ENCODE measurements at regions not wholly inside any gene's neighbourhood (a gene's known extent, or its start where the extent isn't known, plus 50 kb on each side); places are given as distances from the start of the nearest gene placed in this dataset.

GRCh38 chr3:115403786-115404185 is 219.5 kb upstream of the GAP43 start:
- Histone ChIP-seq H3K27ac (ENCODE audit: insufficient read depth, low read length) (no peak overlapping the region), H2AK9ac (replicated peaks; ENCODE audit: low read depth, low read length, poor library complexity) (no peak overlapping the region), H3K56ac (ENCODE audit: extremely low read depth, insufficient read depth, low read length) (no peak overlapping the region), H2BK5ac (ENCODE audit: low read depth, low read length, poor library complexity, severe bottlenecking) (no peak overlapping the region), H3K14ac (replicated peaks; ENCODE audit: low read depth, low read length) (0 out of 2 replicates have a peak overlapping the region, but pooled peaks have one; percentile 14), H4K5ac (ENCODE audit: low read depth, low read length) (no peak overlapping the region), H4K20me1 (ENCODE audit: insufficient read depth, low read length) (no peaks in the 10 kb centered on the region), H2BK20ac (ENCODE audit: low read depth, low read length) (no peak overlapping the region; the same call in 1 of the 2 replicates), H3K27me3 (ENCODE audit: control insufficient read depth, insufficient read depth, low read length) (no peaks in the 10 kb centered on the region; the same call in 1 of the 2 replicates), H2BK15ac (ENCODE audit: low read depth, low read length) (peak overlapping the region; percentile 1; the same call in 1 of the 3 replicates), H3K4me2 (ENCODE audit: low read depth, low read length) (no peak overlapping the region), H2BK120ac (ENCODE audit: low read depth, low read length) (no peak overlapping the region), H3K4ac (ENCODE audit: low read depth, low read length) (no peak overlapping the region), H2AFZ (replicated peaks; ENCODE audit: low read length, poor library complexity) (no peak overlapping the region), H3K18ac (ENCODE audit: low read depth, low read length) (no peak overlapping the region), H3K79me1 (ENCODE audit: low read depth in 1 of 2, low read length in 2 of 2) (no peaks in the 10 kb centered on the region), H3K4me3 (ENCODE audit: insufficient read depth, low read depth, low read length) (no peak overlapping the region), H3K23ac (ENCODE audit: low read depth, low read length) (no peak overlapping the region), H3K9me1 (ENCODE audit: insufficient read depth, low read length) (peaks cover 2% of the 10 kb centered on the region; the same call in 1 of the 2 replicates), H2AK5ac (ENCODE audit: low read depth, low read length) (peak overlapping the region; percentile 20; the same call in 1 of the 2 replicates), H3K36me3 (ENCODE audit: control insufficient read depth, insufficient read depth, low read length) (no peaks in the 10 kb centered on the region), H3K9ac (ENCODE audit: low read depth, low read length) (no peak overlapping the region), H4K91ac (ENCODE audit: insufficient read depth, low read depth, low read length) (no peak overlapping the region), H4K8ac (ENCODE audit: low read depth in 2 of 2, low read length in 2 of 2) (no peak overlapping the region), H3K4me1 (ENCODE audit: control insufficient read depth, insufficient read depth, low read length) (peaks cover 11% of the 10 kb centered on the region), H3K9me3 (ENCODE audit: control insufficient read depth, insufficient read depth, low read length) (no peaks in the 10 kb centered on the region)
- dilution Hi-C loops (cut with HindIII; ENCODE audit: low sequenced_read_pairs, unreplicated experiment): no loop called here
- ChIA-PET POLR2A (ENCODE audit: unreplicated experiment) (no interaction called here), CTCF (interaction anchor here (1.1 kb wide), 1 partner anchor 29 kb away, joined by 3 read pairs; no protein-coding TSS in a partner anchor)
- BruUV-seq (replicated peaks): no TSS peak
- DNase-seq (no peak), ATAC-seq (ENCODE audit: low read depth) (no peak)
- WGBS, 2 experiments (ENCODE audit: extremely low coverage in 2 of 2, insufficient read length in 1 of 2): 40% methylated on average over 1 of the region's 2 CpGs; no CpG with 5 or more reads in 1 of the 2 experiments
- no peak for TF ChIP-seq ELK1 (IDR thresholded peaks at IDR 0.05; ENCODE audit: borderline replicate concordance, low read depth, low read length)
- TF ChIP-seq BHLHE40 (IDR thresholded peaks at IDR 0.05; ENCODE audit: low read depth, low read length): no peak
- no peak for TF ChIP-seq CTCF (conservative IDR thresholded peaks at IDR 0.05; ENCODE audit: low read depth, low read length)
- TF ChIP-seq RAD21 (IDR thresholded peaks at IDR 0.05; ENCODE audit: low read length): no peak
- no peak for TF ChIP-seq NFE2L2 (IDR thresholded peaks at IDR 0.05; ENCODE audit: low read depth, low read length)
- TF ChIP-seq, protein P1, sequence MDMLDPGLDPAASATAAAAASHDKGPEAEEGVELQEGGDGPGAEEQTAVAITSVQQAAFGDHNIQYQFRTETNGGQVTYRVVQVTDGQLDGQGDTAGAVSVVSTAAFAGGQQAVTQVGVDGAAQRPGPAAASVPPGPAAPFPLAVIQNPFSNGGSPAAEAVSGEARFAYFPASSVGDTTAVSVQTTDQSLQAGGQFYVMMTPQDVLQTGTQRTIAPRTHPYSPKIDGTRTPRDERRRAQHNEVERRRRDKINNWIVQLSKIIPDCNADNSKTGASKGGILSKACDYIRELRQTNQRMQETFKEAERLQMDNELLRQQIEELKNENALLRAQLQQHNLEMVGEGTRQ (IDR thresholded peaks at IDR 0.05; ENCODE audit: low read depth, low read length): no peak
- TF ChIP-seq RCOR1 (IDR thresholded peaks at IDR 0.05; ENCODE audit: insufficient replicate concordance, low read length): no peak
- no peak for TF ChIP-seq SMC3 (IDR thresholded peaks at IDR 0.05; ENCODE audit: low read depth, low read length)
- TF ChIP-seq RFX5 (IDR thresholded peaks at IDR 0.05; ENCODE audit: low read depth, low read length): no peak
- no peak for TF ChIP-seq MAFK (IDR thresholded peaks at IDR 0.05; ENCODE audit: low read depth, low read length)
- no peak for TF ChIP-seq MAZ (IDR thresholded peaks at IDR 0.05; ENCODE audit: borderline replicate concordance, low read depth, low read length)
- no peak for TF ChIP-seq POLR2A (IDR thresholded peaks at IDR 0.05; ENCODE audit: low read depth, low read length)
- no peak for TF ChIP-seq FOS (IDR thresholded peaks at IDR 0.05; ENCODE audit: low read depth, low read length)
- TF ChIP-seq MXI1 (IDR thresholded peaks at IDR 0.05; ENCODE audit: borderline replicate concordance, low read depth, low read length): no peak
- no peak for TF ChIP-seq CHD1 (IDR thresholded peaks at IDR 0.05; ENCODE audit: low read depth, low read length)
- in situ Hi-C loops (cut with MboI; ENCODE audit: low sequenced_read_pairs): no loop called here
- intact Hi-C loops (cut with micrococcal nuclease): no loop called here
